GM10248 (cell line): ENCODE measurements at regions not wholly inside any gene's neighbourhood (a gene's known extent, or its start where the extent isn't known, plus 50 kb on each side); places are given as distances from the start of the nearest gene placed in this dataset.

ENCODE experiments used
- CTCF ChIA-PET: fragments of 300-600 bp; sonication (Branson Sonifier 250); formaldehyde crosslinking; extraction: SDS; loops from one replicate; lab custom pipeline; 2021; ENCODE audit warnings: antibody characterized with exemption; lab: Yijun Ruan, JAX
- POLR2A ChIA-PET: fragments of 350-650 bp; sonication (Branson Sonifier 250); formaldehyde crosslinking; extraction: SDS; loops from one replicate; lab custom pipeline; 2020; ENCODE audit warnings: antibody characterized with exemption; lab: Yijun Ruan, JAX
- DNase-seq: peaks from one replicate; pipeline ENCODE4 v3.0.0; 2012; ENCODE audit errors: extremely low spot score
- TF ChIP-seq, protein P1 (sequence below): IDR thresholded peaks from 2 replicates; pipeline ENCODE4 v1.5.1; 2012; ENCODE audit warnings: mild to moderate bottlenecking, low read depth; ENCODE audit errors: extremely low read depth, missing control alignments, control extremely low read depth

- TF ChIP-seq, protein P1, sequence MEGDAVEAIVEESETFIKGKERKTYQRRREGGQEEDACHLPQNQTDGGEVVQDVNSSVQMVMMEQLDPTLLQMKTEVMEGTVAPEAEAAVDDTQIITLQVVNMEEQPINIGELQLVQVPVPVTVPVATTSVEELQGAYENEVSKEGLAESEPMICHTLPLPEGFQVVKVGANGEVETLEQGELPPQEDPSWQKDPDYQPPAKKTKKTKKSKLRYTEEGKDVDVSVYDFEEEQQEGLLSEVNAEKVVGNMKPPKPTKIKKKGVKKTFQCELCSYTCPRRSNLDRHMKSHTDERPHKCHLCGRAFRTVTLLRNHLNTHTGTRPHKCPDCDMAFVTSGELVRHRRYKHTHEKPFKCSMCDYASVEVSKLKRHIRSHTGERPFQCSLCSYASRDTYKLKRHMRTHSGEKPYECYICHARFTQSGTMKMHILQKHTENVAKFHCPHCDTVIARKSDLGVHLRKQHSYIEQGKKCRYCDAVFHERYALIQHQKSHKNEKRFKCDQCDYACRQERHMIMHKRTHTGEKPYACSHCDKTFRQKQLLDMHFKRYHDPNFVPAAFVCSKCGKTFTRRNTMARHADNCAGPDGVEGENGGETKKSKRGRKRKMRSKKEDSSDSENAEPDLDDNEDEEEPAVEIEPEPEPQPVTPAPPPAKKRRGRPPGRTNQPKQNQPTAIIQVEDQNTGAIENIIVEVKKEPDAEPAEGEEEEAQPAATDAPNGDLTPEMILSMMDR, result no peak
- ChIA-PET CTCF (interaction anchor here (1.2 kb wide), 1 partner anchor 16 kb away, joined by 3 read pairs; no protein-coding TSS in a partner anchor), POLR2A (no interaction called here)
- no peak for DNase-seq
Measured at GRCh38 chr6:133644892-133645619, 243.9 kb upstream of the TCF21 start.

- POLR2A ChIA-PET, result no interaction called here
- TF ChIP-seq, protein P1, result no peak
Measured at GRCh38 chr6:133645966-133646740, 242.8 kb upstream of the TCF21 start.

DNA sequence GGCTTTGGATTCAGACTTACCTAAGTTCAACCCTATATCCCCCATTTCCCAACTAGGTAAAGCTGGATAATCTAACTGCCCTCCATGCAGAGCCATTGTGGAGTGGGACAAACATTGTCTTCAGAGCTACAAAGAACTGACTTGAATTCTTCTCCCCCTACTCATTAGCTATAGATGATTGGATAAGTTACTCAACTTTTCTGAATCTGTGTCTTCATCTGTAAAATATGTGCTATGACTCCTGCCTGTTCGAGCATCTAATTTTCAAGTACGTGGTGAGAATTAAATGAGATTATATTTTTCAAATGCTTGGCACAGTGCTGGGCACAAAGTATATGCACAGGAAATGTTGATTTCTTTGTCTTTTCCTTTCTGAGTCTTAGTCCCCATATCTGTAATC is 240.3 kb upstream of the TCF21 start:
- POLR2A ChIA-PET, result no interaction called here
- no peak for DNase-seq

More at GRCh38 chr6:133645966-133646740, 242.8 kb upstream of the TCF21 start:
- CTCF ChIA-PET, result no interaction called here
- DNase-seq, result no peak

DNA sequence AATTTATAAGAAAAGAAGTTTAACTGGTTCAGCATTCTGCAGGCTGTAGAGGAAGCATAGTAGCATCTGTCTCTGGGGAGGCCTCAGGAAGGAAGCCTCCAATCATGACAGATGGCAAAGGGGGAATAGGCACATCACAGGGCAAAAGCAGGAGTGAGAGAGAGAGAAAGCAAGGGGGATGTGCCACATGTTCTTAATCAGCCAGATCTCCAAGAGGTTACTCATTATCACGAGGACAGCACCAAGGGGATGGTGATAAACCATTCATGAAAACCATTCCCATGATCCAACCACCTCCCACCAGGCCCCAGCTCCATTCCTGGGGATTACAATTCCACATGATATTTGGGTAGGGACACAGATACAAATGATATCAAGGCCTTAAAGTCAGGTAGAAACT is 217.5 kb upstream of the TCF21 start:
- ChIA-PET POLR2A (no interaction called here), CTCF (no interaction called here)
- TF ChIP-seq, protein P1, result no peak
- DNase-seq, result no peak

More for the DNA sequence above, 240.3 kb upstream of the TCF21 start:
- CTCF ChIA-PET, result interaction anchor here (1.3 to 1.6 kb wide), 3 partner anchors 11 to 33 kb away, joined by 3 to 4 read pairs (median 3); no protein-coding TSS in a partner anchor
- TF ChIP-seq, protein P1, result no peak

DNA sequence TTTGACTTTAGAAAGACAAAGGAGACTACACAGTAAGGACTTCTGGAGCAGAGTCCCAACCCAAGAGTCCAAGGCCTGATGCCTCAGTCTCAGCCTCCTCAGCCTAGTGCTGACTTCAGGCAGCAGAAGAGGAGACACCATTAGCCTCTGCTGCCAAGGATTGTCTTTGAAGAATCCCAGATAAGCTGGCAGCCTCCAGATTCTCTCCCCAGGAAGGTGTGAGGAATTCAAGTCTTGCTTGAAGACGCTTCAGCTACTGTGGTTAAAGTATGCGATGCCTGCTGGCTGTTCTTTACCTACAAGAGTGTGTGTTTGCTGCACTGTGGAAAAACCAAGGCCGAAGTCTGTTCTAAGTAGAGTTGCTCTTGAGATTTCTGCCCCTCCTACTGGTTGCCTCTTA is 215.9 kb upstream of the TCF21 start:
- TF ChIP-seq, protein P1, result no peak
- POLR2A ChIA-PET, result no interaction called here
- DNase-seq, result no peak
- CTCF ChIA-PET, result no interaction called here

GRCh38 chr6:133674661-133675060 is 214.3 kb upstream of the TCF21 start:
- TF ChIP-seq, protein P1, result no peak
- POLR2A ChIA-PET, result no interaction called here
- DNase-seq, result no peak
- CTCF ChIA-PET, result interaction anchor here (0.7 kb wide), 1 partner anchor 41 kb away, joined by 3 read pairs; no protein-coding TSS in a partner anchor
